Upper lobe of left lung (tissue), 6 donors: ENCODE measurements at regions not wholly inside any gene's neighbourhood (a gene's known extent, or its start where the extent isn't known, plus 50 kb on each side); places are given as distances from the start of the nearest gene placed in this dataset.

Source experiments
- ATAC-seq, 2 donors: fragments of 200-7000 bp; cut with Tn5 transposase; one replicate each; pipeline ENCODE4 v1.9.1; 2022; ENCODE audit warnings: mild to moderate bottlenecking in 2 of 2, moderate library complexity in 2 of 2; ENCODE audit not compliant: low FRiP score in 2 of 2
- DNase-seq, 2 donors: peaks; one replicate each; pipeline ENCODE4 v3.0.0-alpha.2; 2019 to 2020
- H3K27ac ChIP-seq, 4 donors: fragments of 200-600 bp; sonication (generic); one replicate each; pipeline ENCODE4 v1.5.1; 2016 to 2019
- H3K27me3 ChIP-seq, 4 donors: fragments of 200-600 bp; sonication (generic); one replicate each; pipeline ENCODE4 v1.5.1; 2017 to 2019
- H3K36me3 ChIP-seq, 4 donors: fragments of 200-600 bp; sonication (generic); one replicate each; pipeline ENCODE4 v1.5.1; 2016 to 2019
- H3K4me1 ChIP-seq, 4 donors: fragments of 200-600 bp; sonication (generic); one replicate each; pipeline ENCODE4 v1.5.1; 2018 to 2019
- H3K4me3 ChIP-seq, 4 donors: fragments of 200-600 bp; sonication (generic); one replicate each; pipeline ENCODE4 v1.5.1; 2017 to 2019; ENCODE audit warnings: mild to moderate bottlenecking in 2 of 4, moderate library complexity in 1 of 4
- H3K9me3 ChIP-seq, 4 donors: fragments of 200-600 bp; sonication (generic); one replicate each; pipeline ENCODE4 v1.5.1; 2018 to 2019
- EP300 ChIP-seq, 4 donors: sonication (generic); formaldehyde crosslinking; IDR thresholded peaks; one replicate each; pipeline ENCODE4 v1.5.1; 2017; ENCODE audit warnings: antibody characterized with exemption in 4 of 4, control low read depth in 2 of 4
- POLR2A ChIP-seq, 4 donors: fragments of 450-650 bp; IDR thresholded peaks; one replicate each; pipeline ENCODE4 v1.5.1; 2016 to 2017; ENCODE audit warnings: antibody characterized with exemption in 4 of 4, mild to moderate bottlenecking in 2 of 4
- POLR2AphosphoS5 ChIP-seq, 2 donors: sonication (generic); formaldehyde crosslinking; IDR thresholded peaks; one replicate each; pipeline ENCODE4 v1.5.1; 2017; ENCODE audit warnings: antibody characterized with exemption in 2 of 2
- WGBS, 2 donors: methylation state at CpG; one replicate each; pipeline ENCODE4 v1.1.5; 2017 to 2018; 5-methylcytosine and 5-hydroxymethylcytosine counted together
- TF ChIP-seq, protein P1 (sequence below), 6 experiments: fragments of 450-650 bp in 4 of 6; fragments of 200-600 bp in 2 of 6; sonication (generic) in 2 of 6; IDR thresholded peaks; one replicate each; pipeline ENCODE4 v1.5.1; 2016 to 2019; ENCODE audit warnings: antibody characterized with exemption in 6 of 6
- donor health status: DM: no; HTN: no; CAD: no; lungs with moderate emphysema.
- donor health status: DM: no; HTN: yes; CAD: no; lungs with severe emphysema.

DNA sequence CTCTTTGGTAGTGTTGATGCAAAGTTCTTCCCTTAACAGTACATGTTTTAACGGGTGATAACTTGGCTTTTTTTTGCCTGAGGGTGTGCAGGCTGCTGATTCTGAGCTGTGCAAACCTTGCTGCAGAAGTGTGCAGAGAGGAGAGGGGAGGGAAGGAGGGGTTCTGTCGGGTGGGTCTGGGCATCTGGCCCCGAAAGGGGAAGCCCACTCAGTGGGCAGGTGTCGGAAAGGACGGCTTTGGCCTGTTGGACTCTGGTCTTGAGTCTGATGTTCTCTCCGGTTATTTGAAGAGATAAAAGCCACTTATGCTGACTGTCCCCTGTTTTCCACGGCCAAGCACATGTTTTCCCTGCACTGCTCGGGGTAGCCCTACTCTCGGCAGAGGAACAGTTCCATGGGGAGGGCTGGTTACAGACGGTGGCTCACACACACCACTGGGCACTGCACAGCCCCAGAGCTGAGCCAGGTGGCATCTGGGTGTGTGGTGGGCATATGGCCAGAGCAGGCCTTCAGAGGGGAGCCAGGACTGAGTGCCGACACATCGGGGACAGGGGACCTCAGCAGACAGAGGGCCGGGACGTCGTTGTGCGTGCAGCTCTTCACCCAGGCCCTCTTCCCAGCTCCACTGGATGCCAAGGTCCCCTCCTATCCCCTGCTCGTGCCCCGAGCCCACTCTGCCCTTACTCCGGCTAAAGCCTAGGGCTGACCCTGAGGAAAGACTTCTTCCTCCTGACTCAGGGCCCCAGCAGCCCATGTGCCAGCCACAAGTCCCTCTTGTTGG lies 93.2 kb downstream of the TEX29 start:
- 73 to 76% methylated on average over 9 to 19 of the region's 19 CpGs for WGBS, 2 donors
- H3K4me3 ChIP-seq, result no peak overlapping the region
- no peaks in the 10 kb centered on the region for H3K36me3 ChIP-seq
- TF ChIP-seq EP300 (IDR thresholded peaks at IDR 0.05), result no peak
- no peak for TF ChIP-seq POLR2A (IDR thresholded peaks at IDR 0.05)
- TF ChIP-seq, protein P1, sequence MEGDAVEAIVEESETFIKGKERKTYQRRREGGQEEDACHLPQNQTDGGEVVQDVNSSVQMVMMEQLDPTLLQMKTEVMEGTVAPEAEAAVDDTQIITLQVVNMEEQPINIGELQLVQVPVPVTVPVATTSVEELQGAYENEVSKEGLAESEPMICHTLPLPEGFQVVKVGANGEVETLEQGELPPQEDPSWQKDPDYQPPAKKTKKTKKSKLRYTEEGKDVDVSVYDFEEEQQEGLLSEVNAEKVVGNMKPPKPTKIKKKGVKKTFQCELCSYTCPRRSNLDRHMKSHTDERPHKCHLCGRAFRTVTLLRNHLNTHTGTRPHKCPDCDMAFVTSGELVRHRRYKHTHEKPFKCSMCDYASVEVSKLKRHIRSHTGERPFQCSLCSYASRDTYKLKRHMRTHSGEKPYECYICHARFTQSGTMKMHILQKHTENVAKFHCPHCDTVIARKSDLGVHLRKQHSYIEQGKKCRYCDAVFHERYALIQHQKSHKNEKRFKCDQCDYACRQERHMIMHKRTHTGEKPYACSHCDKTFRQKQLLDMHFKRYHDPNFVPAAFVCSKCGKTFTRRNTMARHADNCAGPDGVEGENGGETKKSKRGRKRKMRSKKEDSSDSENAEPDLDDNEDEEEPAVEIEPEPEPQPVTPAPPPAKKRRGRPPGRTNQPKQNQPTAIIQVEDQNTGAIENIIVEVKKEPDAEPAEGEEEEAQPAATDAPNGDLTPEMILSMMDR (IDR thresholded peaks at IDR 0.05), result no peak
- TF ChIP-seq POLR2AphosphoS5 (IDR thresholded peaks at IDR 0.05), result no peak
- no peaks in the 10 kb centered on the region for H3K9me3 ChIP-seq
- no peak for DNase-seq
- no peak overlapping the region for H3K27ac ChIP-seq
- H3K4me1 ChIP-seq, result no peaks in the 10 kb centered on the region
- H3K27me3 ChIP-seq, result peaks cover 0 to 4% (median 0%) of the 10 kb centered on the region in 4 donors
- peak; percentile 11 to 25 for ATAC-seq

DNA sequence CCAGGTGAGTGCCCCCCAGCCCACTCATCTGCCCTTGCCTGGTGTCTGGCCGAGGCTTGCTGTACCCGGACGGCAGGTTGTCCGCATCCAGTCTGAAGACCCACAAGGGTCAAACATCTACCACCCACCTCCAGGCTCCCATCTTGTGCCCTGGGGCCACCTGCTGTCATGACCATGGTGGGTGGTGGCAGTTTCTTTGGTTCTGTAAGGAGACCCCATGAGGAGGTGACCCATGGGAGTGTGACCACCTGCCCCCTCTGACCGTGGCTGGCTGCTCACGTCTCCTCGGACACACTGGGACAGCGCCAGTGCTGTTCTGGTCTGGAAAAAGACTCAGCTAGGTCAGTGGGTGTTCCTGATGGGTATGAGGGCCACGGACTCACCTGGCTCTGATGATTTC lies 93.9 kb downstream of the TEX29 start:
- no peaks in the 10 kb centered on the region for H3K4me1 ChIP-seq
- no peaks in the 10 kb centered on the region for H3K36me3 ChIP-seq
- ATAC-seq (peak in 1 of 2 donors; percentile 5), DNase-seq (no peak)
- no peaks in the 10 kb centered on the region for H3K9me3 ChIP-seq
- TF ChIP-seq, protein P1 (IDR thresholded peaks at IDR 0.05), result no peak
- no peak for TF ChIP-seq POLR2AphosphoS5 (IDR thresholded peaks at IDR 0.05)
- no peak for TF ChIP-seq EP300 (IDR thresholded peaks at IDR 0.05)
- TF ChIP-seq POLR2A (IDR thresholded peaks at IDR 0.05), result no peak
- H3K27ac ChIP-seq, result no peak overlapping the region
- no peak overlapping the region for H3K4me3 ChIP-seq
- WGBS, 2 donors, result 80 to 83% methylated on average over 5 to 9 of the region's 9 CpGs
- H3K27me3 ChIP-seq, result peaks cover 0 to 4% (median 0%) of the 10 kb centered on the region in 4 donors

DNA sequence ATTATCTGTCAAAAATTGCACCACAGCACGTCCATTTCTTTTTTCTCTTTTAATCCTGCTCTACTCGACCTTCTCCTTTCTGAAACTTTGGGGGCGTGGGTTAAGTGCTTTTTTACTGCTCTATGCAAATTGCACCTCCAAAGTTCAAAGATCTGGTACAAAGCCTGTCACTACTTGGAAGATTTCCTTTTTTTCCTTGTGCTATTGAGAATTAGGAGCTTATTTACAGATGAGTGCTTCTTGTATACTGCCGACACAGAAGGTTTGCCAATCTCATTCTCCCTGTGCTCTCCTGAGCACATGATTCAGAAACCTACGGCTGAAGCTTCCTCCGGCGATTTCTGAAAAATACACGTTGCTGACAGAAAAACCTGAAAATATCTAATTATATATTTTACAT lies 94.8 kb downstream of the TEX29 start:
- Histone ChIP-seq H3K4me3 (no peak overlapping the region), H3K27me3 (peaks cover 0 to 4% (median 0%) of the 10 kb centered on the region in 4 donors), H3K4me1 (no peaks in the 10 kb centered on the region), H3K9me3 (no peaks in the 10 kb centered on the region), H3K27ac (no peak overlapping the region), H3K36me3 (no peaks in the 10 kb centered on the region)
- 64 to 72% methylated on average over 8 of the region's 8 CpGs for WGBS, 2 donors
- no peak for TF ChIP-seq EP300 (IDR thresholded peaks at IDR 0.05)
- no peak for TF ChIP-seq POLR2A (IDR thresholded peaks at IDR 0.05)
- TF ChIP-seq POLR2AphosphoS5 (IDR thresholded peaks at IDR 0.05), result no peak
- TF ChIP-seq, protein P1 (IDR thresholded peaks at IDR 0.05), result no peak
- ATAC-seq (no peak), DNase-seq (no peak)

DNA sequence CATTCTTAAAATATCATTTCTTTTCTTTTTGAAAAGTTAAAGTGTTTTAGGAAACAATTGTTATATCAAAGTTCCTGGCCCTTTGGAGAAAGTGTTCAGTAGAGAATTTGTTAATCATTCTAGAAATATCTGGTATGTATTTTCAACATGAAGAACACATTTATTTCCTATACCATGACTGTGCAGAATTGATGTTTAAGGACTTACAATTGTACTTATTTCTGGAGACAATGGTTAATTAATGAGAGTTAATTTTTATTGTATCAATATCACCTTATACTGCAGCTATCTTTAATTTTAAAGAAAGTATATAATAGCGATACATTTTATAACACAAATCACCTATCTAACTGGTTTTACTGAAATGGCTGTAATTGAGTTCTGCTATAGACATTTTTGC lies 95.3 kb downstream of the TEX29 start:
- H3K36me3 ChIP-seq, result no peaks in the 10 kb centered on the region
- no peak overlapping the region for H3K4me3 ChIP-seq
- H3K27ac ChIP-seq, result no peak overlapping the region
- H3K27me3 ChIP-seq, result peaks cover 0 to 4% (median 0%) of the 10 kb centered on the region in 4 donors
- DNase-seq (no peak), ATAC-seq (no peak)
- H3K4me1 ChIP-seq, result no peaks in the 10 kb centered on the region
- no peaks in the 10 kb centered on the region for H3K9me3 ChIP-seq
- TF ChIP-seq POLR2AphosphoS5 (IDR thresholded peaks at IDR 0.05) (no peak), POLR2A (IDR thresholded peaks at IDR 0.05) (no peak), EP300 (IDR thresholded peaks at IDR 0.05) (no peak)
- TF ChIP-seq, protein P1 (IDR thresholded peaks at IDR 0.05), result no peak
- WGBS, 2 donors, result 89 to 96% methylated on average over 1 of the region's 1 CpG

DNA sequence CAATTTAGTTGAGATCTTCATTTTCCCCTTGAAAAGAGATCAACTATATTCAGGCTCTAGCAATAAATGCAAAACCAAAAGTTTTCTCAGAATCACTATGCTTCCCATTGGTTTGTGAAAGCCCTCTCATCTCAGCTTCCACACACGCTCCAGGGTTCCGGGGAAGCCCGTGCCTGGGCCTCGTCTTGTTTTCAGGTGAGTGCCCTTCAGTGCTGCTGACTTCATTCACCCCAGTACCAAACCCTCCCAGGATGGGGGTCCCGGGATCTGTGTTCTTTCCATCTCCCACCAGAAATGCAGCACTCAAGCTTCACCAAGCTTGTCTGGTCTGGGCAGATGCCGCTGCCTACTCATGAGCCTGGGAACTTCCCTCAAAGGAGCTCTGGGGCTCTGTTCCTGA lies 97.7 kb downstream of the TEX29 start:
- Histone ChIP-seq H3K27ac (no peak overlapping the region), H3K9me3 (no peaks in the 10 kb centered on the region), H3K27me3 (no peaks in the 10 kb centered on the region), H3K4me1 (no peaks in the 10 kb centered on the region), H3K36me3 (no peaks in the 10 kb centered on the region), H3K4me3 (no peak overlapping the region)
- TF ChIP-seq EP300 (IDR thresholded peaks at IDR 0.05) (no peak), POLR2A (IDR thresholded peaks at IDR 0.05) (no peak), POLR2AphosphoS5 (IDR thresholded peaks at IDR 0.05) (no peak)
- TF ChIP-seq, protein P1 (IDR thresholded peaks at IDR 0.05), result no peak
- no peak for ATAC-seq
- 91 to 94% methylated on average over 6 of the region's 6 CpGs for WGBS, 2 donors
- DNase-seq, result no peak
